ENCODE measurements at regions not wholly inside any gene's neighbourhood (a gene's known extent, or its start where the extent isn't known, plus 50 kb on each side); places are given as distances from the start of the nearest gene placed in this dataset.

DNA sequence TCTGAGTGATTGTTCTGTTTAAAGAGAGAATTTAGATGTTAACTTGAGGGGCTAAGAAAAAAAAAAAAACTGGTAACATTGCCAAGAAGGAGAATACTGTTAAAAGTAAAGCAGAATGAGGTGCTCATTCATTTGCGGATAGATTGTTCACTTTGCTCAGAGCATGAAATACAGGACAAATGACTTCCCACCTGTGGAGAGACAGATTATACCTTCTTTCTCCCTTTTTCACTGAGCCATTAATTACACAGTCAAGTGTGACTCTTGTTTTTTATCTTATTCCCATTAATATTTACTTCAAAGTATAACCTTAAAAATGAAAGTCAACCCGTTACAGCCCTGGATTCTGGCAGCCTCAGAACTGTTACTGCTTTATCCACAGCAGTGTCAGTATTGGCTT is 264.5 kb downstream of the TAF11L14 start:
- Mint-ChIP-seq H3K4me1 (ENCODE audit: low read depth, unreplicated experiment) (no peaks in the 10 kb centered on the region), H3K4me3 (ENCODE audit: unreplicated experiment) (no peak overlapping the region), H3K27ac (ENCODE audit: unreplicated experiment) (no peak overlapping the region), H3K27me3 (ENCODE audit: insufficient read depth, unreplicated experiment) (no peaks in the 10 kb centered on the region), H3K9me3 (ENCODE audit: unreplicated experiment) (no peaks in the 10 kb centered on the region), H3K36me3 (ENCODE audit: insufficient read depth, unreplicated experiment) (no peaks in the 10 kb centered on the region)
- H3K36me3 ChIP-seq (ENCODE audit: control insufficient read depth, insufficient read depth, low read length) = no peaks in the 10 kb centered on the region
- no TSS peak for BruUV-seq (replicated peaks)
- POLR2A ChIA-PET = no interaction called here
- CTCF ChIA-PET = no interaction called here
- H3K9me3 ChIP-seq = no peaks in the 10 kb centered on the region
- DNase-seq = no peak
- intact Hi-C loops (cut with micrococcal nuclease; ENCODE audit: unreplicated experiment) = loop anchor here (10.0 kb wide), 1 partner anchor 684 kb away; the partner anchor contains the start of gene BASP1
- no peak for TF ChIP-seq CTCF (IDR thresholded peaks at IDR 0.05; ENCODE audit: insufficient read depth in 1 of 2, low read depth in 1 of 2, low read length in 1 of 2, severe bottlenecking in 1 of 2, unreplicated experiment in 1 of 2)
- no peaks in the 10 kb centered on the region for H3K4me1 ChIP-seq
- H3K27me3 ChIP-seq (replicated peaks; ENCODE audit: control insufficient read depth, insufficient read depth, low read length) = no peaks in the 10 kb centered on the region
- no peak overlapping the region for H3K4me3 ChIP-seq (ENCODE audit: low read depth, low read length)

DNA sequence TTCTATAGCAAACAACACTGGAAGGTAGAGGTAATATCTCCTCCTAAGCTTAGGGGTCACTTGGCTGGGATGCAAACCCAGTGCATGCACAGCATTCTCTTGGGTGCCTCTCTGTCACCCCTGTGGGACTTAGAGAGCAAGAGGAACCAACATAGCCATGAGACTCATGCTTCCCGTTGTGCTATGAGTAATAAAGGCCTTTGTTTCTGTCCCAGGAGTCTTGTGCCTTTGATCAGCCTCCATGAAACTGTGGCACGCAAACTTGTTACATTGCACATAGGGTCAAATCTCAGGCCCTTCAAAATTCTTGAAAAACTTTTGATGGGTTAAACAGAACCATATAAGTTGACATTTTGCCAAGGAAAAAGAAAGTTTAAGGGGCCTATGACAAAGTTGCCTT is 272.8 kb downstream of the TAF11L14 start:
- ChIA-PET POLR2A (no interaction called here), CTCF (no interaction called here)
- Histone ChIP-seq H3K27me3 (replicated peaks; ENCODE audit: control insufficient read depth, insufficient read depth, low read length) (no peaks in the 10 kb centered on the region), H3K9me3 (no peaks in the 10 kb centered on the region), H3K4me3 (ENCODE audit: low read depth, low read length) (no peak overlapping the region), H3K4me1 (no peaks in the 10 kb centered on the region), H3K36me3 (ENCODE audit: control insufficient read depth, insufficient read depth, low read length) (no peaks in the 10 kb centered on the region)
- no peak for TF ChIP-seq CTCF (IDR thresholded peaks at IDR 0.05; ENCODE audit: insufficient read depth in 1 of 2, low read depth in 1 of 2, low read length in 1 of 2, severe bottlenecking in 1 of 2, unreplicated experiment in 1 of 2)
- no TSS peak for BruUV-seq (replicated peaks)
- Mint-ChIP-seq H3K4me3 (ENCODE audit: unreplicated experiment) (no peak overlapping the region), H3K9me3 (ENCODE audit: unreplicated experiment) (no peaks in the 10 kb centered on the region), H3K27me3 (ENCODE audit: insufficient read depth, unreplicated experiment) (no peaks in the 10 kb centered on the region), H3K4me1 (ENCODE audit: low read depth, unreplicated experiment) (no peaks in the 10 kb centered on the region), H3K27ac (ENCODE audit: unreplicated experiment) (no peak overlapping the region), H3K36me3 (ENCODE audit: insufficient read depth, unreplicated experiment) (no peaks in the 10 kb centered on the region)
- no peak for DNase-seq
- intact Hi-C loops (cut with micrococcal nuclease; ENCODE audit: unreplicated experiment) = no loop called here

- Mint-ChIP-seq H3K27me3 (ENCODE audit: insufficient read depth, unreplicated experiment) (peaks cover 3% of the 10 kb centered on the region), H3K27ac (ENCODE audit: unreplicated experiment) (no peak overlapping the region), H3K36me3 (ENCODE audit: insufficient read depth, unreplicated experiment) (no peaks in the 10 kb centered on the region), H3K9me3 (ENCODE audit: unreplicated experiment) (no peaks in the 10 kb centered on the region), H3K4me1 (ENCODE audit: low read depth, unreplicated experiment) (no peaks in the 10 kb centered on the region), H3K4me3 (ENCODE audit: unreplicated experiment) (no peak overlapping the region)
- Histone ChIP-seq H3K36me3 (ENCODE audit: control insufficient read depth, insufficient read depth, low read length) (no peaks in the 10 kb centered on the region), H3K4me3 (ENCODE audit: low read depth, low read length) (no peak overlapping the region), H3K9me3 (no peaks in the 10 kb centered on the region), H3K4me1 (no peaks in the 10 kb centered on the region), H3K27me3 (replicated peaks; ENCODE audit: control insufficient read depth, insufficient read depth, low read length) (no peaks in the 10 kb centered on the region)
- ChIA-PET CTCF (no interaction called here), POLR2A (no interaction called here)
- intact Hi-C loops (cut with micrococcal nuclease; ENCODE audit: unreplicated experiment) = no loop called here
- TF ChIP-seq CTCF (IDR thresholded peaks at IDR 0.05; ENCODE audit: insufficient read depth in 1 of 2, low read depth in 1 of 2, low read length in 1 of 2, severe bottlenecking in 1 of 2, unreplicated experiment in 1 of 2) = no peak
- no peak for DNase-seq
- BruUV-seq (replicated peaks) = no TSS peak
Measured at GRCh38 chr5:17910318-17910717, 276.1 kb downstream of the TAF11L14 start.
